NB4 (cell line): ENCODE measurements at regions not wholly inside any gene's neighbourhood (a gene's known extent, or its start where the extent isn't known, plus 50 kb on each side); places are given as distances from the start of the nearest gene placed in this dataset.

Experiments
- CTCF ChIP-seq: IDR thresholded peaks from one replicate; pipeline ENCODE4 v1.5.1; 2012; ENCODE audit warnings: low read depth, low read length
- MYC ChIP-seq: IDR thresholded peaks from 2 replicates; pipeline ENCODE4 v1.6.1; 2011; ENCODE audit warnings: low read depth, low read length
- POLR2A ChIP-seq: IDR thresholded peaks from 2 replicates; pipeline ENCODE4 v1.6.1; 2011; ENCODE audit warnings: mild to moderate bottlenecking; ENCODE audit not compliant: insufficient read length; ENCODE audit errors: extremely low read depth

GRCh38 chr3:197458179-197458707 lies 97.5 kb downstream of the BDH1 start:
- TF ChIP-seq CTCF (peak; percentile 20), POLR2A (no peak), MYC (no peak)
